HG03196 (cell line): ENCODE measurements at regions not wholly inside any gene's neighbourhood (a gene's known extent, or its start where the extent isn't known, plus 50 kb on each side); places are given as distances from the start of the nearest gene placed in this dataset.

ENCODE experiments used
- ATAC-seq: cut with Tn5 transposase; IDR thresholded peaks from one replicate; pipeline ENCODE4 v1.9.1; 2021; ENCODE audit not compliant: unreplicated experiment

DNA sequence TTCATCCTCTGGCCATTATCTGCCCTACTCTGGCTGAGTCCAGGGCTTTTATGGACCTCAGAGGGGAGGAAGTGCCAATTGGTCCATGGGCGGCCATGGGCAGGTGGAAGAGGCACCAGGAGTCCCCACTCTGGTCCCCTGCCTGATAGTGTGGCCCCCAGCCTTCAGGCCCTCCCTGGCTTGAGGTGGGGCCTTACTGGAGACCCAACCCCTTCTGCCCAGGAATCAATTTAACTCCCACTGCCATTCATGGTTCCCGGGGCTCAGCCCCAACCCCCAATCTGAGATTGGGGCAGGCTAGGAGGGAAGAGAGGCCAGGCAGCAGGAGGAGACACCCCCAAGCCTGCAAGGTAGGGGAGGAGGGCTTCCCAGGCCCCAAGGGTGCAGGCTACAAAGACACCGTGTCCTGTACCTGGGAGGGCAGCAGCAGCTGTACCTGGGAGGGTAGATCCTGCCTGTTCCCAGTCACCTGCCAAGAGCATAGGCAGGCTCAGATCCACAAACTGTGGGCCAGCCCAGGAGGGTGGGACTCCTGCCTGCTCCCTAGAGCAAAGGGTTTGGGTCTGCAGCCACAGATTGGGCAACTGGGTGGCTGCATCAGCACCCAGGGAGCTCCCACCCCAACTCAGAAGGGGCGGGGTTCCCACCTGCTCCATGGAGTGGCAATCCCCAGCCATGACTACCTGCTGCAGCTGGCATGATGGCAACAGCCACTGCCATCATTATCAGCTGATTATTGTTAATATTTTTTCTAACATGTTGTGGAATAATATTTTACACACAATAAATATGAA is 1044.1 kb upstream of the B3GALT2 start:
- no peak for ATAC-seq

DNA sequence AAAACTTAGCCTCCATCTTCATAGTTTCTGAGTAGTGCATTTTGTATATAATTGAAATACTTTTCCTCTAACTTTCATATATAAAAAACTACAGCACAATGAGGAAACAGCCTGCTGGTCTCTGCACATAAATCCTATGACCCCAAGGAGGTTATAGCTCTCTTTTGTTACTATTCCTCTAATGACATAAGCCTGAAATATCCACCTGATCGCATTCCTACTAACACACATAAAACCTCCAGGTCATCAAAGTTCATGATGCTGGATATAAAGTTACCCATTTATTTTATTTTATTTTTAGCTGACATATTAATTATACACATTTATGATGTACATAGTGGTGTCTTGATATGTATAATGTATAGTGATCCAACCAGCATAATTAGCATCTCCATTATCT is 1042.0 kb upstream of the B3GALT2 start:
- no peak for ATAC-seq

GRCh38 chr1:194227161-194227560 is 1040.7 kb upstream of the B3GALT2 start:
- no peak for ATAC-seq

- ATAC-seq = peak; percentile 97
These were observed 1039.4 kb upstream of the B3GALT2 start for GRCh38 chr1:194225821-194226220.

GRCh38 chr1:194223596-194223995 is 1037.2 kb upstream of the B3GALT2 start:
- ATAC-seq = no peak

DNA sequence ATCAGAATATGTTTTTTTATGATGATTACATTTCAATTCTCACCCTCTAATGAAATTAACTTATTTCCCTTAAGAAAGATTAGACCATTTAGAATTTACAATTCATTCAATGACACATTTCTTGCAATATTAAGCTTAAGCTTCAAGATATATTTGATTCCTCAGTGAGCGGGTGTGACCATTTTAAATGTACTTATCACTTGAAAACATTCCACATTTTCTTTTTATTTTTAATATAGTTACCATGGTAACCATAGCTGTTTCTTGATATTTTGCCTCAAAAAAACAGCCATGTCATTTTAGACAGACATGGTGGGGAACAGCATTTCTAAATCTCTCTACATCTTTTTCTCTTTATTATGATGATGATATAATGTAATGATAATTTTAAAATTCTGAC is 1029.0 kb upstream of the B3GALT2 start:
- ATAC-seq = no peak

DNA sequence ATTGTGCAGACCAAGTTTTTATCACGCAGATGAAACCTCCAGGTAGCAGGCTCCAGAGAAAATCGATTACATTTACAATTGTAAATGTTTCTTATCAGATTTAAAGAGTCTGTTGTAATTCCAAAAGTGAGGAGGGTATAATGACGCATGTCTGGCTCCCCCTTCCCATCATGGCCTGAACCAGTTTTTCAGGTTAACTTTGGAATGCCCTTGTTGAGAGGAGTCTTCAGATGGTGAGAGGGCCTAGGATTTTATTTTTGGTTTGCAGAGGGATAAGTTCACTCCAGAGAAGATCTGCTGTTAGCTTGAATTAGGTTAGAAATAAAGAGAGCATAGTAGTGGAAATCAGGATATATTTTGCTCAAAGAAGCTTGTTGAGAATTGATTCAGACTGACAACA is 1028.3 kb upstream of the B3GALT2 start:
- no peak for ATAC-seq

DNA sequence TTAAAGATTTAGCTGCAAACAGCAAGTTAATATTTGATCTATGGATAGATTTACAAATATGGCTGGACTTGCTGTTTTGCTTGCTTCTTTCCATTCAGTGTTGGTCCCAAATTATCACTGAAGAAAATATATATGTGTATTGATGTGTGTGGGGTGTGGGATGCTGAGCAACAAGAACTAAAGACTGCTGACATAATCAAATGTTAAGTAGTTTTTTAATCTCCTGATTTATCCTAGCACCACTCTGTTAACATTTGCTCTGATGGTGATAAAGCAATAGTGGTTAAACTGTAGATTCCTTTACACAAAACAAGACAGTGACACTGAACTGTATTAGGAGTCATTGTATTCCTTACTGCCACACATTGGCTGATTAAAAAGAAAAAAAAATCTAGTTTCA is 1023.5 kb upstream of the B3GALT2 start:
- no peak for ATAC-seq

DNA sequence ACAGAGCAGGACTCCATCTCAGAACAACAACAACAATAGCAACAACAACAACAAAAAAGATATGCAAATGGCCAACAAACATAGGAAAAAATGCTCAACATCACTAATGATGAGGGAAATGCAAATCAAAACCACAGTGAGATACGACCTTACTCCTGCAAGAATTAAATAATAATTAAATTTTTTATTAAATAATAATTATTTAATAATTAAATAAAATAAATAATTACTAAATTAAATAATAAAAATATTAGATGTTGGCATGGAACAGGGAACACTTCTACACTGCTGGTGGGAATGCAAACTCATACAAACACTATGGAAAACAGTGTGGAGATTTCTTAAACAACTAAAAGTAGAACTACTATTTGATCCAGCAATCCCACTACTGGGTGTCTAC is 1022.3 kb upstream of the B3GALT2 start:
- ATAC-seq = no peak

DNA sequence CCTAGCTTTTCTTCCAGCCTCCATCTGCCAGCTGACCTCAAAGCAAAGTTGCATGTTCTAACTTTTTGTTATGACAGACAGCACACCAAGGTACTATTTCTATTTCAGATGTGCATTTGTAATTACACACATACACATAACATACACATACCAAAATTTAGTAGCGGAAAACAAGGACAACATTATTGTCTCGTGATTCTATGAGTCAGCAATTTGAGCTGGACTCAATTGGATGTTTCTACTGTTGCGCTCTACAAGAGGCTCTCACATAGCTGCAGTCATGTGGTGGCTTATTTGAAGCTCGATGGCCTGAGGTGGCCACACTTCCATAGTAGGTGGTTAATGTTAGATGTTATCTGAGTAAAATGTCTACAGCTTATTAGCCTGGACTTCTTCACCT is 1010.1 kb upstream of the B3GALT2 start:
- no peak for ATAC-seq

GRCh38 chr1:194194724-194195123 is 1008.3 kb upstream of the B3GALT2 start:
- ATAC-seq = no peak

DNA sequence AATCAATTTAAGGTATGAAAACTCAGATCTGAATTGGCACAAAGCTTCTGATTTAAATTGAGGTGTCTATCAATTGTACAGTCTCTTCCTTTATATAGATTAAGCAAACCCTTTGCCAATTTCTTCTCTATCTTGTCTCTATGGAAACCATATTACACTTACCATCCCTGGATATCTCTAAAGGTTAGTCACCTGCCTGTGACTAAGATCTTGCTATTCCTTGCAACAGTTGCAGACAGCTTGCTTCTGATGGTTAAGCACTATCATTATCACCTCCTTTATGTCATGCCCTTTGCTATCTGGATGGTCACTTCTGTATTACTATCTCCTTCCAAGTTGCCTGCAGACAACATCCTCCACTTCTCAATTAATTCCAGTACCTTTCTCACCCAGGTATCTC is 998.6 kb upstream of the B3GALT2 start:
- ATAC-seq = no peak

DNA sequence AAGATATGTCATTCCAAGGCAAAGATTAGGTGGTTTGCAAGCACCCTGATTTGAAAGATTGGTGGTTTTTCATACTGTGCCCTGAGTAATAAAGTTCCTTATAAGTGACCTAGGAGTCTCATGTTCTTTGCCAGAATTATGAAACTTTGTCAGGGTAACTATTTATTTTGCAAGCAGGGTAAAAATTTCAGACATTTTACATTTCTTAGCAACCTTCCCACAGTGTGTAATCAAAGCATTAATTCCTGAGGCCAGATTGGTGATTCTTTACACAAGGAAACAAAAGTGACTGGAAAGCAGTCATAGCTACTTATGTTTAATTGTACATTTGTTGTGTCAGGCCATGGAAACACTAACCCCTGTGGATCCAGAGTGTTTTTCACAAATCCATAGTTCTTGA is 998.0 kb upstream of the B3GALT2 start:
- no peak for ATAC-seq

- no peak for ATAC-seq
These were observed 995.4 kb upstream of the B3GALT2 start for GRCh38 chr1:194181845-194182244.

DNA sequence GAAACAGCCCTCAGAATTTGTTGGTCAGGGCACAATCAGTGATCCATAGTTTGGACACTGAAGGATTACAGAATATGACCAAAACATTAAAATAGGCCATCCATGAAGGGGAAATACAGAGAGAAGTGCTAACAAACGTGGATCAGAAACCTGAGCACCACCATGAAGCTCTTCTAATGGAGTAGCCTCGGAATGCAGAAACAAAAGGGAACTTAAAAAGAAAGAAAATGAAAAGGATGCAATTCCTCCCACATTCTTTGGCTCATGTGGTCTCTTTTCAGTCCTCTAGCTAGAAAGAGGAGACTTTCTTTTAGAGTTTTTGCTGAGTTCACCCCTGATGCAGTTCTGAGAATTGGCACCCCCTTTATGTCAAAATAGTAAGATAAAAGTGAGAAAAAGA is 989.8 kb upstream of the B3GALT2 start:
- no peak for ATAC-seq

- no peak for ATAC-seq
These were observed 988.8 kb upstream of the B3GALT2 start for GRCh38 chr1:194175251-194175650.

- no peak for ATAC-seq
These were observed 988.1 kb upstream of the B3GALT2 start for GRCh38 chr1:194174528-194174927.

- ATAC-seq = no peak
These were observed 985.2 kb upstream of the B3GALT2 start for GRCh38 chr1:194171596-194171995.

DNA sequence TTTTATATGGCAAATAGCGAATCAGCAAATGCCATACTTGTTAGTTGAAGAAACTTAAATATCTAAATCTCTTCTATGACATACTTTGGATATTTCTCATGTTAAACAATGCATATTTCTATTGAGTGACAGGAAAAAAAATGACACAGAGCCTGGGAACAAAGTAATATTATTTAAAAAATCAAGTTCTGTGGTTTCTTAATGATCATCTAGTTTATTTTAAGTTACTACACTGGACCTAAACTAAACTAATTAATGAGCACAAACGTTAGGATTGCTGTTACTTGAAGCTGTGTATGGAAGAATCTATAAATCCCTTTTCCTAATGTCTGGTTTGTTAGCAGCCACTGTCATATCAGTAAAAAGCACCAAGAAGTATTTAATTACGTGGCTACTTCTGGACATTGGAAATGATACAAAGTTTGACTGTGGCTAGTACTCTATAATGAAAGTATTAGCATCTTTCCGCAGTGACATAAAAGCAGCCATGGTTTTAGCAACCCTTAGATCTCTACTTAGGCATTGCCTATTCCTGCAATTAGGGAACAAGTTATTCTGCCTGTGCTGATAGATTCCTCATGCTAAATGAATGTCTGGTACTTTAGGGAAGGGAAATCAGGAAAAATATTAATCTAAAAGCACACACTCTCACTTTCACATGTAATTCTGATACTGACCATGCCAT is 981.7 kb upstream of the B3GALT2 start:
- ATAC-seq = no peak

DNA sequence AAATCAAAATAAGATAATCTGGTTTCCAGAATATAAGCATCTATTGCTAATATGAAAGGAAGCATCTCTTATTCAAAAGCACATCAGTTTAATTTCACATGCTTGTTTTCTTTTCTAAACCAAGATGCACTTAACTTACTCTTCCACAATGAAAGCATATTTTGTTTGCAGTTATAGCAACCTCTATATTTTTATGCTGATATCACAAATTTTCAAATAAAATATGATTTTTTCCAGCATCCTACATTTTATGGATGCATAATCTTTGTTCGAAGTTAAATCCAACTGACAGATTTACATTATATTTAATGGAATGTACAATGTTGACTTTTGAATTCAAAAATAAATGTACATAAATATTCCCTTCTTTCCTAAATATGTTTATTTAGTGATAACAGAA is 978.3 kb upstream of the B3GALT2 start:
- ATAC-seq = no peak

DNA sequence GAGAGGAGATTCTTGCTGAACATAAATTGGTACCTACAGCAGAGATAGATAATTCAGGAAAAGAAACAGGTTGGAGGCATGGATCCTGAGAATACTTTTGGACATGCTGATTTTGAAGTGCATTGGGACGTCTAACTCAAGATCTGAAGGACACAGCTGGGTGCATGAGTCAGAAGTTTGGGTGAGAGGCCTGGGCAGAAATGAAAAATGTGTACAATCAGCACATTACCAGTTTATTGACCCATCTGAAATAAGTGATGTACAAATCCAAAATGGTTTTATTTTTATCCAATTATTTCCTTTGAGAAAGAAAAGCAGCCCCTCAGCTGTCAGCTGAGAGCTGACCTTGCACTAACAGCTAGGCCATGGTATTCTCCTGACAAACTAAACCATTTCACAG is 975.2 kb upstream of the B3GALT2 start:
- ATAC-seq = no peak

DNA sequence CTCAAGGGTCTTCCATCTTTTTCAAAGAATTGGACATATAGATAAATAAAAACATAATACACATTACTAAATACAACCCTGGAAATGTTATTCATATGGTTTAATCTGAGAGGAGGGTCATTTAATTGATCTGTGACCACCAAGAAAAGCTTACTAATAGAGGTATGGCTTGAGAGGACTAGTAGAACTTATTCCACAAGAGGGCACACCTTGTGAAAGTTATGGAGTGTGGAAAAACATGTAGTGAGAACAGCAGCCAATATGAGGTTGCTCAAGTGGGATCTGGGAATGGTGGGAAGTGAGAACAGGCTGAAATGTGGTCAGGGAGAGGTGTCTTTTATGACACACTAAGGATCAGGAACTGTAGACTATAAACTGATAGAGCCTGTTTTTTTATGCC is 973.5 kb upstream of the B3GALT2 start:
- ATAC-seq = no peak

DNA sequence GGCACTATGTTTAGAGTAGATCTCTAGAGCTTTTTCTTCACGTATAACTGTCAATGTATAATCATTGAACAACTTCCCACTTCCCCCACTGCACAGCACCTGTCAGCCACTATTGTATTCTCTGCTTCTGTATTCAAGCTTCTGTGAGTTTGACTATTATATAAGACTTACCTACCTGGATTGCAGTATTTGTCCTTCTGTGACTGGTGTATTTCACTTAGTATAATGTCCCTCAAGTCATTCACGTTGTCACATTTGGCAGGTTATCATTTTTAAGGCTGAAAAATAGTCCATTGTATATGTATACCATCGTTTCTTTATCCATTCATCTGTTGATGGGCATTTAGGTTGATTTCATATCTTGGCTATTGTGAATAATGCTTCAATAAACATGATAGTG is 969.5 kb upstream of the B3GALT2 start:
- no peak for ATAC-seq
